ENCODE measurements at regions not wholly inside any gene's neighbourhood (a gene's known extent, or its start where the extent isn't known, plus 50 kb on each side); places are given as distances from the start of the nearest gene placed in this dataset.
"Not testable (repeated sequence)": the region's sequence is repeated elsewhere in the genome, so short reads cannot be mapped to it uniquely, and the experiment has no call there.

DNA sequence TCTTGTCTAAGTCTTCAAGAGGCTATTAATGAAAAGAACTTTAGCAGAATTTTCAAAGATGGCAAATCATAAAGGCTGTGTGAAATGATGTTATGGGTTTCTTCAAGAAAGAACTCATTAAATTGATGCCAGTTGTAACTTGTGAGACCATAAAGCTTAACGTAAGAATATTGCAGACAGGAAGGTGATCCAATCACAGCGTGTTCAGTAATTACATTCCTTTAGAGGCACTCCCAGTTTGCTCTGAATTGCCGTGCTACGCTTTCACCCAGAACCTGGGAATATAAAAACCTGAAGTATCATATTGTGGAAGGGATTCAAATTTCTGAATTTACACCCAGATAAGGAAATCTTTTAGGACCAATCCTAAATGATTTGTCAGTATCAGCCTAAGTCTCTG lies 64.1 kb upstream of the ITGB1 start:
- Histone ChIP-seq H3K4me1 (no peaks in the 10 kb centered on the region), H3K36me3 (no peaks in the 10 kb centered on the region), H3K9me3 (no peaks in the 10 kb centered on the region), H3K27ac (no peak overlapping the region), H3K4me3 (no peak overlapping the region), H3K27me3 (no peaks in the 10 kb centered on the region)
- no peak for DNase-seq (ENCODE audit: low spot score in 2 of 2)
- TF ChIP-seq, protein P1, sequence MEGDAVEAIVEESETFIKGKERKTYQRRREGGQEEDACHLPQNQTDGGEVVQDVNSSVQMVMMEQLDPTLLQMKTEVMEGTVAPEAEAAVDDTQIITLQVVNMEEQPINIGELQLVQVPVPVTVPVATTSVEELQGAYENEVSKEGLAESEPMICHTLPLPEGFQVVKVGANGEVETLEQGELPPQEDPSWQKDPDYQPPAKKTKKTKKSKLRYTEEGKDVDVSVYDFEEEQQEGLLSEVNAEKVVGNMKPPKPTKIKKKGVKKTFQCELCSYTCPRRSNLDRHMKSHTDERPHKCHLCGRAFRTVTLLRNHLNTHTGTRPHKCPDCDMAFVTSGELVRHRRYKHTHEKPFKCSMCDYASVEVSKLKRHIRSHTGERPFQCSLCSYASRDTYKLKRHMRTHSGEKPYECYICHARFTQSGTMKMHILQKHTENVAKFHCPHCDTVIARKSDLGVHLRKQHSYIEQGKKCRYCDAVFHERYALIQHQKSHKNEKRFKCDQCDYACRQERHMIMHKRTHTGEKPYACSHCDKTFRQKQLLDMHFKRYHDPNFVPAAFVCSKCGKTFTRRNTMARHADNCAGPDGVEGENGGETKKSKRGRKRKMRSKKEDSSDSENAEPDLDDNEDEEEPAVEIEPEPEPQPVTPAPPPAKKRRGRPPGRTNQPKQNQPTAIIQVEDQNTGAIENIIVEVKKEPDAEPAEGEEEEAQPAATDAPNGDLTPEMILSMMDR (IDR thresholded peaks at IDR 0.05), result no peak
- TF ChIP-seq EP300 (IDR thresholded peaks at IDR 0.05), result no peak
- TF ChIP-seq POLR2A (IDR thresholded peaks at IDR 0.05), result no peak
- TF ChIP-seq POLR2AphosphoS5 (IDR thresholded peaks at IDR 0.05), result no peak
- WGBS, result 44% methylated on average over 4 of the region's 4 CpGs

DNA sequence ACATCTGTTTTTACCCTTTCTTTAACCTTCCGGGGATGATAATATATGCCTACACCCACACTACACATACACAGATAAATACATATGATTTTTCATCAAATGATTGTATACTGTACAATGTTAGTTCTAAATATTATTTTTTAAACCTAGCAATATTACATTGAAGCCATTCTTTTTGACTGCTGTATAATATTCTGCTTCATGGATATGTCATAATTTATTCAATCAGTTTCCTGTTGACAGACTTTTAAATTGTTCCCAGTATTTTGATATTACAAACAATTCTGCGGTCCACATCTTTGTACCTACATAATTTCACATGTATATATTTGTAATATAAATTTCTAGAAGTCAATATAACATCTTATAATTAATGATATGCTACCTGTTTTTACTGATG lies 59.0 kb upstream of the ITGB1 start:
- H3K4me1 ChIP-seq, result no peaks in the 10 kb centered on the region
- TF ChIP-seq POLR2AphosphoS5 (IDR thresholded peaks at IDR 0.05), result no peak
- TF ChIP-seq, protein P1 (IDR thresholded peaks at IDR 0.05), result no peak
- no peak for TF ChIP-seq EP300 (IDR thresholded peaks at IDR 0.05)
- TF ChIP-seq POLR2A (IDR thresholded peaks at IDR 0.05), result no peak
- no peaks in the 10 kb centered on the region for H3K36me3 ChIP-seq
- no peaks in the 10 kb centered on the region for H3K9me3 ChIP-seq
- WGBS, result 97% methylated on average over 2 of the region's 2 CpGs
- no peak overlapping the region for H3K27ac ChIP-seq
- no peak overlapping the region for H3K4me3 ChIP-seq
- H3K27me3 ChIP-seq, result no peaks in the 10 kb centered on the region
- no peak for DNase-seq (ENCODE audit: low spot score in 2 of 2)

DNA sequence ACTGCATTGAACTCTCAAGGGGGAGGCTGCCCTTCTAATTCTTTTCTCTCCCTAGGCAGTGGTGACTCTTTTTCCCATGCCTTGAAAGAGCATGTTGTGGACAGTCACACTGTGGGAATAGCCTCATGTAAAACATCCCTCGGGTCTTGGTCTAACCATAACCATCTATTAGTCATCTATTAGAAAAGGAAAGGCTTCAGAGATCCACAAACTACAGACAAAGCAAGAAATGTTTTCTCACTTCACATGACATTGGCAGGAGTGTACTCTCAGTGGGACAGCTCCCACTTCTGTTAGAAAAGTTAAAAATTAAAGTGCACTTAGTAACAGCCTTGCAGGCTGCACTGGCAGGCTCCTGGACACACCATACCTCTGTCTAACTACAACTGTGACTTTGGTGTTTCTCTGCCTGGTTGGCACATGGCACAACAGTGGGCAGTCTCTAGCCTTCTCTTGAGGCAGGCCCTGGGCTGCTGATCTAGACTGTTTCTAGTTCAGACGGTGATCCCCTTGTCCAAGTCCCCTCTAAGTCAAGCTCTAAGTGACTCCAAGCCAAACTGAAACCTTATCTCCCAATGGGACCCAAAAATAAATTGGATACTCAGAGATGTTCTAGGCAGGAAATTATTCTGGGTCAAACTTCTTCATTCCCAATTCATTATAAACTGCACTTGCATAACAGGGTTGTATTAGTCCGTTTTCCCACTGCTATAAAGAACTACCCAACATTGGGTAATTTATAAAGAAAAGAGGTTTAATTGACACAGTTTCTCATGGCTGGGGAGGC lies 57.9 kb upstream of the ITGB1 start:
- no peaks in the 10 kb centered on the region for H3K9me3 ChIP-seq
- H3K4me3 ChIP-seq, result no peak overlapping the region
- WGBS, result 84% methylated on average over 3 of the region's 3 CpGs
- no peak for DNase-seq (ENCODE audit: low spot score in 2 of 2)
- H3K4me1 ChIP-seq, result peaks cover under 1% of the 10 kb centered on the region
- H3K27me3 ChIP-seq, result no peaks in the 10 kb centered on the region
- no peaks in the 10 kb centered on the region for H3K36me3 ChIP-seq
- H3K27ac ChIP-seq, result peak overlapping the region; percentile 14
- TF ChIP-seq POLR2AphosphoS5 (IDR thresholded peaks at IDR 0.05) (no peak), POLR2A (IDR thresholded peaks at IDR 0.05) (no peak), EP300 (IDR thresholded peaks at IDR 0.05) (no peak)
- TF ChIP-seq, protein P1 (IDR thresholded peaks at IDR 0.05), result no peak

DNA sequence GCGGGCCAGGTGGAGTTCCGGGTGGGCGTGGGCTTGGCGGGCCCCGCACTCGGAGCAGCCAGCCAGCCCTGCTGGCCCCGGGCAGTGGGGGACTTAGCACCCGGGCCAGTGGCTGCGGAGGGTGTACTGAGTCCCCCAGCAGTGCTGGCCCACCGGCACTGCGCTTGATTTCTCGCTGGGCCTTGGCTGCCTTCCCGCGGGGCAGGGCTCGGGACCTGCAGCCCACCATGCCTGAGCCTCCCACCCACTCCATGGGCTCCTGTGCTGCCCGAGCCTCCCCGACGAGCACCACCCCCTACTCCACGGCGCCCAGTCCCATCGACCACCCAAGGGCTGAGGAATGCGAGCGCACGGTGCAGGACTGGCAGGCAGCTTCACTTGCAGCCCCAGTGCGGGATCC lies 55.3 kb upstream of the ITGB1 start:
- H3K27ac ChIP-seq; DNase-seq (ENCODE audit: low spot score in 2 of 2); H3K9me3 ChIP-seq; H3K27me3 ChIP-seq; H3K4me3 ChIP-seq; H3K36me3 ChIP-seq: not testable (repeated sequence)
- WGBS, result 94% methylated on average over 9 of the region's 25 CpGs
- H3K4me1 ChIP-seq, result peaks cover 25% of the 10 kb centered on the region

DNA sequence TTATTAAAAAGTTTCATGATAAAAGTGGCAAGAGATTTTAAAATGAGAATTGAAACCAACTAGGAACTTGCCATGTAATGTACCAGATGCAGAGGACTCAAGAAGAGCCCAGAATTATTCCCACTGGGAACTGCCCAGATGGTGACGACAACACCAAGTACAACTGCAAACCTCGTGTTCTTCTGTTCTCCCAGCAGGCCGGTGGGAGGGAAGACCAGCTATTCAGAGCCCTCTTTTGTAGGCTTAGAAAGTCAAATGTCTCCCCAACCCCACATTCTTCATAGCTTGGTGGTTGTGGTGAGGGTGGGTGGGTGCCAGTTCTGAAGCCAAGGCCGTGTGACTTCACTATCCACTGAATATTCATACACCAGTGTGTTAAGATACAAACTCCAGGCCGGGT lies 54.3 kb upstream of the ITGB1 start:
- no peak overlapping the region for H3K4me3 ChIP-seq
- no peak for DNase-seq (ENCODE audit: low spot score in 2 of 2)
- H3K36me3 ChIP-seq, result no peaks in the 10 kb centered on the region
- TF ChIP-seq, protein P1 (IDR thresholded peaks at IDR 0.05), result no peak
- no peak for TF ChIP-seq POLR2A (IDR thresholded peaks at IDR 0.05)
- no peak for TF ChIP-seq EP300 (IDR thresholded peaks at IDR 0.05)
- no peak for TF ChIP-seq POLR2AphosphoS5 (IDR thresholded peaks at IDR 0.05)
- WGBS, result 67% methylated on average over 3 of the region's 5 CpGs
- no peaks in the 10 kb centered on the region for H3K27me3 ChIP-seq
- no peak overlapping the region for H3K27ac ChIP-seq
- H3K9me3 ChIP-seq, result no peaks in the 10 kb centered on the region
- H3K4me1 ChIP-seq, result peaks cover 26% of the 10 kb centered on the region
